Fibroblast of mammary gland (primary cell): ENCODE measurements at regions not wholly inside any gene's neighbourhood (a gene's known extent, or its start where the extent isn't known, plus 50 kb on each side); places are given as distances from the start of the nearest gene placed in this dataset.

Experiments
- DNase-seq: peaks from one replicate; pipeline ENCODE4 v3.0.0-alpha.2; 2010; ENCODE audit warnings: low read depth
- H3K4me3 ChIP-seq: 2 replicates; pipeline ENCODE4 v1.5.1; 2011; ENCODE audit warnings: low read depth, mild to moderate bottlenecking, low read length, moderate library complexity; ENCODE audit not compliant: control insufficient read depth
- TF ChIP-seq, protein P1 (sequence below): conservative IDR thresholded peaks from 2 replicates; pipeline ENCODE4 v1.5.1; 2011; ENCODE audit warnings: low read depth, low read length, inconsistent platforms; ENCODE audit not compliant: control insufficient read depth, insufficient read depth

- TF ChIP-seq, protein P1, sequence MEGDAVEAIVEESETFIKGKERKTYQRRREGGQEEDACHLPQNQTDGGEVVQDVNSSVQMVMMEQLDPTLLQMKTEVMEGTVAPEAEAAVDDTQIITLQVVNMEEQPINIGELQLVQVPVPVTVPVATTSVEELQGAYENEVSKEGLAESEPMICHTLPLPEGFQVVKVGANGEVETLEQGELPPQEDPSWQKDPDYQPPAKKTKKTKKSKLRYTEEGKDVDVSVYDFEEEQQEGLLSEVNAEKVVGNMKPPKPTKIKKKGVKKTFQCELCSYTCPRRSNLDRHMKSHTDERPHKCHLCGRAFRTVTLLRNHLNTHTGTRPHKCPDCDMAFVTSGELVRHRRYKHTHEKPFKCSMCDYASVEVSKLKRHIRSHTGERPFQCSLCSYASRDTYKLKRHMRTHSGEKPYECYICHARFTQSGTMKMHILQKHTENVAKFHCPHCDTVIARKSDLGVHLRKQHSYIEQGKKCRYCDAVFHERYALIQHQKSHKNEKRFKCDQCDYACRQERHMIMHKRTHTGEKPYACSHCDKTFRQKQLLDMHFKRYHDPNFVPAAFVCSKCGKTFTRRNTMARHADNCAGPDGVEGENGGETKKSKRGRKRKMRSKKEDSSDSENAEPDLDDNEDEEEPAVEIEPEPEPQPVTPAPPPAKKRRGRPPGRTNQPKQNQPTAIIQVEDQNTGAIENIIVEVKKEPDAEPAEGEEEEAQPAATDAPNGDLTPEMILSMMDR, result no peak
- no peak for DNase-seq
- no peak overlapping the region for H3K4me3 ChIP-seq
Measured at GRCh38 chr21:18522181-18522972, 118.8 kb upstream of the TMPRSS15 start.

GRCh38 chr21:18524097-18524880 lies 120.7 kb upstream of the TMPRSS15 start:
- TF ChIP-seq, protein P1, result no peak
- no peak overlapping the region for H3K4me3 ChIP-seq
- DNase-seq, result no peak

- TF ChIP-seq, protein P1, result no peak
- peak; percentile 70 for DNase-seq
- no peak overlapping the region for H3K4me3 ChIP-seq
Measured at GRCh38 chr21:18529254-18529653, 125.7 kb upstream of the TMPRSS15 start.

GRCh38 chr21:18542081-18542480 lies 138.5 kb upstream of the TMPRSS15 start:
- DNase-seq, result no peak
- H3K4me3 ChIP-seq, result no peak overlapping the region
- TF ChIP-seq, protein P1, result no peak

DNA sequence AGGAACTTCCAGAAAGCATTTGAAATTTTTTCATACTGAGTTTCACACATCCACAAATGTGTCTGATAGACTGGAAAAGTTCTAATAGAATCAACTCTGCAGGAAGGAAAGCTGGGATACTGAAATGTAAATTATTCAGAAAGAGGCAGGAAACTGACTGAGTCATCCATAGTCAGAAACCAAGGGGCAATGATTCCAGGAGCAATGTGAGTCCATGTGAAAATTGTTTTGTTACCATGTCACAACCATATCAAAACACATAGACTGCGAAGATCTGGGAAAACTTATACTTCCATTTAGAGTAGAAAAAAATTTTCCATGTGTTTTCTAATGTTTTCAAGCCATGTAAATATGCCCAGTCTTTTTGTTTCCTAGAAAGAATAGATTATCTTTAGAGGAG lies 142.3 kb upstream of the TMPRSS15 start:
- H3K4me3 ChIP-seq, result no peak overlapping the region
- TF ChIP-seq, protein P1, result no peak
- DNase-seq, result peak; percentile 0

- TF ChIP-seq, protein P1, result no peak
- no peak overlapping the region for H3K4me3 ChIP-seq
- no peak for DNase-seq
Measured at GRCh38 chr21:18547347-18547746, 143.8 kb upstream of the TMPRSS15 start.
